ENCODE measurements at regions not wholly inside any gene's neighbourhood (a gene's known extent, or its start where the extent isn't known, plus 50 kb on each side); places are given as distances from the start of the nearest gene placed in this dataset.

GRCh38 chr15:35693886-35694285 lies 147.9 kb upstream of the DPH6 start:
- no peaks in the 10 kb centered on the region for H3K79me2 ChIP-seq (ENCODE audit: insufficient read depth, low read length)
- Mint-ChIP-seq H3K9me3 (ENCODE audit: unreplicated experiment) (no peaks in the 10 kb centered on the region), H3K27me3 (ENCODE audit: low read depth, unreplicated experiment) (no peaks in the 10 kb centered on the region), H3K27ac (ENCODE audit: unreplicated experiment) (peak overlapping the region; percentile 63), H3K4me1 (ENCODE audit: low read depth, unreplicated experiment) (peaks cover 70% of the 10 kb centered on the region), H3K36me3 (ENCODE audit: low read depth, unreplicated experiment) (no peaks in the 10 kb centered on the region), H3K4me3 (ENCODE audit: unreplicated experiment) (no peak overlapping the region)
- H2AFZ ChIP-seq (ENCODE audit: low read depth, low read length) = no peak overlapping the region
- no peak for FAIRE-seq
- H3K4me3 ChIP-seq (ENCODE audit: insufficient read depth, low read depth, low read length) = no peak overlapping the region
- peak overlapping the region; percentile 41 for H3K27ac ChIP-seq (ENCODE audit: low read depth, low read length)
- no peaks in the 10 kb centered on the region for H3K27me3 ChIP-seq (ENCODE audit: insufficient read depth, low read length)
- H3K36me3 ChIP-seq (ENCODE audit: insufficient read depth, low read length) = no peaks in the 10 kb centered on the region
- H4K20me1 ChIP-seq (ENCODE audit: insufficient read depth, low read length) = no peaks in the 10 kb centered on the region
- TF ChIP-seq CTCF (IDR thresholded peaks at IDR 0.05; ENCODE audit: insufficient read depth, low read depth, low read length) (no peak), EZH2 (IDR thresholded peaks at IDR 0.05; ENCODE audit: insufficient read depth, low read length) (no peak)
- peak overlapping the region; percentile 42 for H3K4me2 ChIP-seq (ENCODE audit: low read length)
- DNase-seq (ENCODE audit: low read depth) = no peak
- no peaks in the 10 kb centered on the region for H3K9me3 ChIP-seq (ENCODE audit: insufficient read depth, low read depth, low read length)
- no peak overlapping the region for H3K9ac ChIP-seq (ENCODE audit: low read length)
- H3K4me1 ChIP-seq (ENCODE audit: insufficient read depth, low read length) = peaks cover 61% of the 10 kb centered on the region

- H3K4me1 Mint-ChIP-seq (ENCODE audit: low read depth, unreplicated experiment) = peaks cover 72% of the 10 kb centered on the region
- H2AFZ ChIP-seq (ENCODE audit: low read depth, low read length) = no peak overlapping the region
- no peak overlapping the region for H3K4me2 ChIP-seq (ENCODE audit: low read length)
- no peaks in the 10 kb centered on the region for H3K27me3 ChIP-seq (ENCODE audit: insufficient read depth, low read length)
- no peak overlapping the region for H3K9ac ChIP-seq (ENCODE audit: low read length)
- no peaks in the 10 kb centered on the region for H3K9me3 ChIP-seq (ENCODE audit: insufficient read depth, low read depth, low read length)
- H3K27me3 Mint-ChIP-seq (ENCODE audit: low read depth, unreplicated experiment) = no peaks in the 10 kb centered on the region
- no peak overlapping the region for H3K27ac Mint-ChIP-seq (ENCODE audit: unreplicated experiment)
- H3K4me3 Mint-ChIP-seq (ENCODE audit: unreplicated experiment) = no peak overlapping the region
- H3K4me1 ChIP-seq (ENCODE audit: insufficient read depth, low read length) = peaks cover 57% of the 10 kb centered on the region
- FAIRE-seq = no peak
- no peaks in the 10 kb centered on the region for H4K20me1 ChIP-seq (ENCODE audit: insufficient read depth, low read length)
- no peak for DNase-seq (ENCODE audit: low read depth)
- TF ChIP-seq CTCF (IDR thresholded peaks at IDR 0.05; ENCODE audit: insufficient read depth, low read depth, low read length) (no peak), EZH2 (IDR thresholded peaks at IDR 0.05; ENCODE audit: insufficient read depth, low read length) (no peak)
- no peak overlapping the region for H3K4me3 ChIP-seq (ENCODE audit: insufficient read depth, low read depth, low read length)
- H3K27ac ChIP-seq (ENCODE audit: low read depth, low read length) = no peak overlapping the region
- H3K36me3 ChIP-seq (ENCODE audit: insufficient read depth, low read length) = no peaks in the 10 kb centered on the region
- H3K79me2 ChIP-seq (ENCODE audit: insufficient read depth, low read length) = no peaks in the 10 kb centered on the region
- no peaks in the 10 kb centered on the region for H3K36me3 Mint-ChIP-seq (ENCODE audit: low read depth, unreplicated experiment)
- no peaks in the 10 kb centered on the region for H3K9me3 Mint-ChIP-seq (ENCODE audit: unreplicated experiment)
Measured at GRCh38 chr15:35695003-35695402, 149.0 kb upstream of the DPH6 start.

- peak; percentile 78 for FAIRE-seq
- no peak overlapping the region for H3K4me3 ChIP-seq (ENCODE audit: insufficient read depth, low read depth, low read length)
- no peaks in the 10 kb centered on the region for H3K9me3 ChIP-seq (ENCODE audit: insufficient read depth, low read depth, low read length)
- Mint-ChIP-seq H3K27ac (ENCODE audit: unreplicated experiment) (peak overlapping the region; percentile 91), H3K4me1 (ENCODE audit: low read depth, unreplicated experiment) (peaks cover 57% of the 10 kb centered on the region), H3K27me3 (ENCODE audit: low read depth, unreplicated experiment) (no peaks in the 10 kb centered on the region), H3K9me3 (ENCODE audit: unreplicated experiment) (no peaks in the 10 kb centered on the region), H3K36me3 (ENCODE audit: low read depth, unreplicated experiment) (no peaks in the 10 kb centered on the region), H3K4me3 (ENCODE audit: unreplicated experiment) (peak overlapping the region; percentile 2)
- peak; percentile 92 for DNase-seq (ENCODE audit: low read depth)
- H4K20me1 ChIP-seq (ENCODE audit: insufficient read depth, low read length) = no peaks in the 10 kb centered on the region
- TF ChIP-seq CTCF (IDR thresholded peaks at IDR 0.05; ENCODE audit: insufficient read depth, low read depth, low read length) (no peak), EZH2 (IDR thresholded peaks at IDR 0.05; ENCODE audit: insufficient read depth, low read length) (no peak)
- peaks cover 44% of the 10 kb centered on the region for H3K4me1 ChIP-seq (ENCODE audit: insufficient read depth, low read length)
- H3K27ac ChIP-seq (ENCODE audit: low read depth, low read length) = peak overlapping the region; percentile 84
- no peaks in the 10 kb centered on the region for H3K27me3 ChIP-seq (ENCODE audit: insufficient read depth, low read length)
- peak overlapping the region; percentile 57 for H3K4me2 ChIP-seq (ENCODE audit: low read length)
- H3K79me2 ChIP-seq (ENCODE audit: insufficient read depth, low read length) = no peaks in the 10 kb centered on the region
- no peak overlapping the region for H2AFZ ChIP-seq (ENCODE audit: low read depth, low read length)
- no peaks in the 10 kb centered on the region for H3K36me3 ChIP-seq (ENCODE audit: insufficient read depth, low read length)
- H3K9ac ChIP-seq (ENCODE audit: low read length) = peak overlapping the region; percentile 69
Measured at GRCh38 chr15:35696767-35697231, 150.8 kb upstream of the DPH6 start.

Measured in astrocyte (in vitro differentiated cells and primary cell).